ENCODE measurements at regions not wholly inside any gene's neighbourhood (a gene's known extent, or its start where the extent isn't known, plus 50 kb on each side); places are given as distances from the start of the nearest gene placed in this dataset.

DNA sequence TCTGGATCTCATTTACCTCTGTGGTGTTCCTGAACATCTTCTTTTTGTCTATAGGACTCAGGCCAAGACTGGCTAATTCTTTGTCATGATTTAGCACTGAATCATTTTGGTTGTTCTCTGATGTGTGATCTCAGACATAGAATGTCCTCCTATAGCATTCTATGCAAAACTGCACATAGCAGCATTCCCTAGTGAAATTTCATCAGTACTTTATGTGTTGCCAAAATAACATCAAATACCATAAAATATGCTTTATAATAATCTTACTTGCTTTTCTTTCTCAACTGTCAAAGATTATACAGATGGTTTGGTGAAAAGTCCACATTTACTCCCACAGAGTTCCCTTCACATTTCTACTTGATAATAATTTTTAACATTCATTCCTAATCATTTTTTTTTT, 115.7 kb upstream of the MPDZ start:
- no peak for DNase-seq (ENCODE audit: low spot score)

DNA sequence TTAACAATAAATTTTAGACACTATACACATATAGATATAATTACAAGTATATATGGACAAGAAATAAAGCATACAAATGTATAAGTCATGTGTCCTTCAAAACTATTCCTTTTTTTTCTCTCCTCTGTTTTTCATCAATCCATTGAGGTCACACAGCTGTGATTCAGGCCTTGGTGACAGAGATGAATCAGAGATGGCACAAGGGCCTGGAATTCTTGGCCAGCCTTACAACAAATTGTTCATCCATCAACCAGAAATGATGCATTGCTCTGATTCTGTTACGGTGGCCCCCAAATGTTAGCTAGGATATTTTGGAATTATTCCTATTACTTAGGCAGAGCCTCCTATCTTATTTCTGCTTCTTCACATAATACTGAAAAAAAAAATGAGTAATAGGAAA, 108.7 kb upstream of the MPDZ start:
- DNase-seq (ENCODE audit: low spot score), result no peak

DNA sequence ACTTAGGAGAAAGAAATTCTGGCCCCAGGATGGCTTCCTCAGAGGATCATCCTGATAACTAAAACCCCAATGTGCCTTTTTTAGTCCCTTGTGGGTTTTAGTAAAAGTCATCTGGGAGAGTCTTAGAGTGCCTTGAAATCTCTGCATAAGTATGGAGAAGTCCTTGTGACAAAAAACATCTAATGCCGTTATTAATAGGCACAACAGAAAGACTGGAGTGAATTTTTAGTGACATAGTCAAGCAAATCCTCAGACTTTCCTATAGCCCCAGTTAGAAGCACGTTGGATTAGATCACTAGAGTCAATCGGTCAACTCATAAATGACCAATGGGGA, 108.2 kb upstream of the MPDZ start:
- no peak for DNase-seq (ENCODE audit: low spot score)

DNA sequence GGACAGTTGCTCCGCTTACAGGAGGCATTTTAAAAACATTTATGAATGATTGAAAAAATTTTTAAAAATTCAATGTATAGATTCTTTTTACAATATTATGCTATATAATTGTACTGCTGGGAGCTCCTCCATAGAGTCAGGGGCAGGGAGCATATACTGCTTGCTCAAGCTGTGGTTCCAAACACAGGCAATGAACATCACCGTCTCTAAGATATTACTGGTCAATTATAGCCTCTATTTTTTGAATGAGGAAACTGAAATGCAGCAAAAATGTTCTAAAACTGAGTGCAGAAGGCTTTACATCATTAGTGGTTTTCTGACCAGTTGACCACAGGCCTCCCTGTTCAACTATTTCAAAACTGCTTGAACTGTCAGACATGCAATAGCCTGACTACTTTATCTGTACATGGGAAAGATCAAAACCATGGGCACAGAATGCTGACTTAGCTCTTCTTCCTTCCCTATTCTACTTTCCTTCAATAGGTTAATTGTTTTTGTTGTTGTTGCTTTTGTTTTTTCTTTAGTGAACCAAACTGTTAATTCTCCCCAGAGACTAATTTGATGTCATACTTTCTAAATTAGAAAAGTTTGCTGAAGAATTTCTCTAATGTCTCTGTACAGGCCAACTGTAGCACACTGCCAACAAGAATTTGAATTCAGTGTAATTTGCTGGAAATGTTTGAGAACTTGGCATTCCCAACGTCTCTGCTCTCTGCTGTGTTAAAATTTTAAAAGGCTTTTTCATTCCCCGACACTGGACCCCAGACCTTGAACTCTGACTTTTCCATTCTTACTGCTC, 107.6 kb upstream of the MPDZ start:
- DNase-seq (ENCODE audit: low spot score), result no peak

DNA sequence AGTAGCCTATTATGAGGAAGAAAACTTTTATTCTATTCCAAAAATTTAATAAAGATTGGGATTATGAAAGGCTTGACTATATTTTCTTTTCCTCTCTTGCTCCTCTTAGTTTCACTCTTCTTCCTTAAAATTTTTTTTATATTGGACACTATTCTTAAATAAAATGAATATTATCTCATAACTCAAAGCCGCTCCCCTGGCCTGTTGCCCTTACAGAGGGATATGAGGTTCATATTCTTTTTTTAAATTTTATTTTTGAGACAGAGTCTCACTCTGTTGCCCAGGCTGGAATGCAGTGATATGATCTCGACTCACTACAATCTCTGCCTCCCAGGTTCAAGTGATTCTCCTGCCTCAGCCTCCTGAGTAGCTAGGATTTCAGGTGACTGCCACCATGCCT, 106.8 kb upstream of the MPDZ start:
- no peak for DNase-seq (ENCODE audit: low spot score)

DNA sequence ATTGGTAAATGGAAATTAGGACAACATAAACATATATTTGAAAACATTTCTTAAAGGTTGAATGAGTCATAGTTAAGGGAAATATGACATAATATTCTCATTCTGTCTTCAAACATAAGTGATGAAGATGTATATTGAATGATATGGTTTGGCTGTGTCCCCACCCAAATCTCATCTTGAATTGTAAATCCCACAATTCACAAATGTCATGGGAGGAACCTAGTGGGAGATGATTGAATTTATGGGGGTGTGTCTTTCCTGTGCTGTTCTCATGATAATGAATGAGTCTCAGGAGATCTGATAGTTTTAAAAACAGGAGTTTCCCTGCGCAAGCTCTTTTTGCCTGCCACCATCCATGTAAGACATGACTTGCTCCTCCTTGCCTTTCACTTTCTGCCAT, 104.4 kb upstream of the MPDZ start:
- DNase-seq (ENCODE audit: low spot score), result no peak

DNA sequence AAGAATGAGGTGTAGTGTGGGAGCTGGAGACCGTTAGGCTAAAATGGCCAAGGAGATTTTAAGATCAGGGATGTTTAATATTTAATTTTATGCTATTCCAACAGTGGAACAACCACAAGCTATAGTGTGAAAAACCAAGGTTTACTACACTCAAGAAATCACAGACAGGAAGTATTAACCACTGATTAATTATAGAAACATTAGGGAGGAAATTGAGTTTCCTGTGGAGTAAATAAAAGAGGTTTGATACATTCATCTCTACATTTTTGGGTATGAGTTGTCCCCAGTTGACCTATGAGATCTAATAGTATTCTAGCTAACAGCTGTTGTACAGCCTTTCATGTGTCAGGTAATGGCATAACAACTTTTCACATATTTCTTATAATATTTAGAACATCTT, 103.7 kb upstream of the MPDZ start:
- DNase-seq (ENCODE audit: low spot score), result no peak

DNA sequence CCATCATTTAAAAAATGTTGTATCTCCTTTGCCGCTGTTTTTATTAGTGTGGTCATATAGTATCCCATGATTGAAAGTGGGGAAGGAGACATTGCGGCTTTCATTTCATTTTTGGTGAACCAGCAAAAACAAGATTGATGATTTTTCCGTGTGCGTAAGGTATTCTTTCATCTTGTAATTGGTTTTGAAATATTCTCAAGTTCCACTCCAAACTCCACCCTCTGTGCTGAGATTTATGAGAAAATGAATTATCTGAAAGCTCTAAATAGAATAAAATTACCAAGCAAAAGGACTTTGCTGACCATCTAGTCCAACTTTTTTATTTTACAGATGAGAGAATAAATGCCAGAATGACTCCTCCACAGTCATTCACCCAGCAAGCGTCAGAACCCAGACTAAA, 103.1 kb upstream of the MPDZ start:
- DNase-seq (ENCODE audit: low spot score), result no peak

DNA sequence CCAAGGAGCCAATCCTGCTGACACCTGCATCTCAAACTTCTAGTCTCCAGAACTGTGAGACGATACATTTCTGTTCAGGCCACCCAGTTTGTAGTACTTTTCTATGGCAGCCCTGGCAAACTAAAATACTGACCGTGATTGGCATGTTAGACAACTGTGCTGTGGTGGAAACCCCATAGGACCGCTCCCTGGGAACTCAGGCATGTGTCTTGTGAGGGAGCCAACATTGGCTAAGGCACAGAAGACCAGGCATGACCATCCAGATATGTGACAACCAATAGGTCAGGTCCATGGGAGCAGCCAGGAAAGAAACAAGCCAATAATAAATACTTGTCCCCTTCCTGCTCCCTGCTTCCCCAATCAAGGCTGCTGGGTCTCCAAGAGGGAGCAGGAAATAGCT, 101.4 kb upstream of the MPDZ start:
- no peak for DNase-seq (ENCODE audit: low spot score)

DNA sequence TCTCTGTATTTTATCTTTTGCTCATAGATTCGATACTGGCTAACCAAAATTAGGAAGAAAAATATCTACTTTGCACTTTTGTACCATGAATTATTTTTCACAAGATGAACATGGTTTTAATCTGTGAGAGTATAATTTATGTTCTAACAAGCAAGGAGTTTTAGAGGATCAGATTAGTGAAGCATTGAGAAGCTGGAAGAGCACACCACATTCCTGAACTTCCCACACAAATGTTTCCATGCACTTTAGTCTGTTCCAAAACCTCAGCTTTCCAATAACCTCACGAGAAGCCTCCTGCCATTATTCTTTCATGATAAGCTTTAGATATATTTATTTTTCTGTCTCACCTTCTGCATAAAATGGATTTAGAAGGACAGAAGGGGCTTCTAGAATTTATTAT, 98.7 kb upstream of the MPDZ start:
- DNase-seq (ENCODE audit: low spot score), result no peak

DNA sequence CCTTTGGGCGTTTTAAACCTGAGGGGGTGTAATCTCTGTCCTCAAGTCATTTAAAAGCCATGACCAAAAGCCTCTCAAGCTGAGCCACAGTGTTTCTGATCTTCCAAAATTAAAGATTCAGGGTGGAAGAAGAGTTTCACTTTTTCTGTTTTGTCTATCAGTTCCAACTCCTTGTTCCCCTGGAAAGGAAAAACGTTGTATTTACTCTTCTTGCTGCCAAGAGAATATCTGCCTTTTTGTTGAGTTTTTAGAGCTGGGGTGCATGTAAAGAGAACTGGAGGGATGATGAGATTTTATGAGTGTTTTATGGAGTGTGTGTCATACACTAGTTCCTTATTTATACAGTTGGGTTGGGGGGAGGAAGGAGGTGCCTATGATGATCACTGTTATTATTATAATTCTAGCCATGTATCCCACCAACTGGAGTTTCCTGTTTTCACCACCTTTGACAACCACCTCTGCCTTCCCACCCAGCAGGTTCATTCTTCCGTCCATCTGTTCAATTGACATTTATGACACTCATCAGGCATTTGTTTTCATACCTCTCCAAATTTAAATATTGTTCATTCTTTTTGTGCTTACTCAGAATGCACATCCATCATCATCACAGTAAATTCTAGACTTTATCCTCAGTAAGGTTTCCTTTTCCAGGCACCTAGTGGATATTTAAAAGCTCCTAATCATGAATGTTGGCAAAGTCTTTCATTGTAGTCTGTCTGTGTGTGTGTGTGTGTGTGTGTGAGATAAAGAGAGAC, 97.9 kb upstream of the MPDZ start:
- DNase-seq (ENCODE audit: low spot score), result no peak

DNA sequence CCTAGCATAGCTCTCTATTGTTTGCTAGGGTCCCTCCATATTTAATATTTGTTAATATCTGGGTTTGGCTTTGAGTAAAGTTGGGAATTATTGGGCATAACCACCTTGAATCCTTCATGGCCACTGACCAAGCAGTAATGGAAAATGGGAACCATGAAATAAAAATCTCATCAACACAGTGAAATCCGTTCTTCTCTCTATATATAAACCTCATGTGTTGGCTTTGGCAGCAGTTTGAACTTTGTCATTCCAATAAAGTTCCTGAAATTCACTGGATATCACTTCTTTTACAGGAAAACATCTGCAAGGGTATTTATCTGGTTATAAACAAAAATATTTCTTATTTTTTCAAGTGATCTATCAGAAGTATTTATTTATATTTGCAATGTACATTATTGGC, 93.0 kb upstream of the MPDZ start:
- DNase-seq (ENCODE audit: low spot score), result no peak

DNA sequence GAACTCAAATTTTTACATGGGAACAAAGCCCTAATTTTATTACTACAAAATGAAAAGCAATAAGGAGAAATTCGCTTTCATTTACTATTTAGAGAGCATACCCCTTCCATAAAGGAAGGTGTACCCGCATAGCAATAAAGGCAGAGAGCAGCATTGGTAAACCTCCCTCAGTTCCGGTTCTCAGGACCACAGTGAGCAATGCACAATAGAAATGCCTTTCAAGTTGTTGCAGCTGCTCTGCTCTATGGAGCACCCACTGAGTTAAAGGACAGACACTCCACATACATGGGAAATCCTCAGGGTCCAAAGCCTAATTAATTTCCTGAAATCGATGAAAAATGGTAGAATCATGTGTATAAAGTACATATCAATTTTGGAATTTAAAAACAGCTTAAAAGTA, 89.9 kb upstream of the MPDZ start:
- DNase-seq (ENCODE audit: low spot score), result no peak

DNA sequence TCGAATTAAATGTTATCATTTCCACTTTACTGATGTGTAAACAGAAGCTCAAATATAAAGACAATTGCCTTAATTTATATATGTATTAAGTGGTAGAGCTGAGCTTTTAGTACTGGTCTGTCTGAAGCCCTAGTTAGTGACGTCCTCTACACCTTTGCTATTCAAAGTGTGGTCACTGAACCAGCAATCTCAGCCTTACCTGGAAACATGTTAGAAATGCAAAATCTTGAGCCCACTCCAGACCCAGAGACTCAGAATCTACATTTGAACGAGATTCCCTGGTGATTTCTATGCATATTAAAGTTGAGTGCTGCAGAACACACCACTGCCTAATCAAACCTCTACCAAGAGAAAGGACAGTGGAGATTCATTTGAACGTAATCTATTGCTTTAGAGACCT, 88.3 kb upstream of the MPDZ start:
- no peak for DNase-seq (ENCODE audit: low spot score)

DNA sequence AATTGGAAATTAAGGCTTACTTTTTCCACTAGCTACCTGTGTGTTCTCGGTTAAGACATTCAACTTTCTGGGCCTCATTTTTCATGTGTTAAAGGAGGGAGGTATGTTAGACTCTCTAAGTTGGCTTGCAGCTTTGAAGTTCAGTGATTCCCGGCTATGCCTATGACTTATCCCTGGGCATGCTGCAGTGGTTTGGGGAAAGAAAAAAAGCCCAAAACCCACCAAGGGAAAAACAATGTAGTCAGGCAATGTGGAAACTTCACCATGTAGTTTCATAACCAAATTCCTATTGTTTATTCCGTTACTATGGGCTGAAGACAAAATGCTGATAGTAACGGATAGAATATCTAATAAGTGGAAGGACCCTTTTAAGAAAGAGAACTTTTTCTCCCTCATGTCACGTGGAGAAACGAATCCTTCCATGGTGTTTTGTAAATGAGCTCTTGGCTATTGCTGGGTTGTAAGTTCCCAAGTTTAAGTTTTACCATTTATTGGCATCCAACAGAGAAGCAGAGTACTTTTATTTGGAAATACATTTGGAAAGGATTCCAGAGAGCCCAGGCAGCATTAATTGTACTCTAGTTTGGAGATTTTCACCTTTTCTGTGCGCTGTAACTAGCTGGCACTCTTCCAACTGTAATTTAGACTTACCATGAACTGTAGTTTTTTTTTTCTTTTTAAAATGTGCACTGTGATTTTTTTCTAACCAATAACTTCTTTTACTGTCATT, 84.9 kb upstream of the MPDZ start:
- DNase-seq (ENCODE audit: low spot score), result no peak

DNA sequence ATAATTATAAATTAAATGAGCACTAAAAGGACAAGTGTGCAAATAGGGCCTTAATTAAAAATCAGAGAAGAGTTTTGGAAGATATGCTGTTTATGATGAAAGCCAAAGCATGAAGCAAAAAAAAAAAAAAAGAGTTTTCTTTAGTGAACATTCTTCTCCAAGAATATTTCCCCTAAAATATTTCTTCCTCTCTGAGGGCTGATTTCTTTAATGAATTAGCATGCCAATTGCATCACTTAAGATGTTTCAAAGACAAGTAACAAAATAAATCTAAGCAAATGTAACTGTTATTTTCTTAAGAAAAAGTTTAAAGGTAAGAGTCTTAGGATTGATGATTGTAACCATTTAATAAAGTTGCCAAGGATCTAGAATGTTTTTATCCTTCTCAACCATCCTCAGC, 81.6 kb upstream of the MPDZ start:
- DNase-seq (ENCODE audit: low spot score), result no peak

DNA sequence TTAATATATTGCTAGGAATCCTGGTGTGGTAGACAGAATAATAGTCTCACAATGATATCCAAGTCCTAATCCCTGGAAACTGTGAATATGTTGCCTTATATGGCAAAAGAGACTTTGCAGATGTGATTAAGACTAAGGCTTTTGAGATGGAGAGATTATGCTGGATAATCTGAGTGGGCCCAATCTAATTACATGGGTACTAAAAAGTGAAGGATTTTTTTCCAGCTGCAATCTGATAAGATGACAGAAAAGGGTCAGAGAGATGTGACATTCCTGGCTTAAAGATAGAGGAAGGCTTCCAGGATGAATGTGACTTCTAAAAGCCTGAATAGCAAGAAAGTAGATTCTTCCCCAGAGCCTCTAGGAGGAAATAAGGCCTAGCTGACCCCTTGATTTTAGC, 80.7 kb upstream of the MPDZ start:
- DNase-seq (ENCODE audit: low spot score), result no peak

DNA sequence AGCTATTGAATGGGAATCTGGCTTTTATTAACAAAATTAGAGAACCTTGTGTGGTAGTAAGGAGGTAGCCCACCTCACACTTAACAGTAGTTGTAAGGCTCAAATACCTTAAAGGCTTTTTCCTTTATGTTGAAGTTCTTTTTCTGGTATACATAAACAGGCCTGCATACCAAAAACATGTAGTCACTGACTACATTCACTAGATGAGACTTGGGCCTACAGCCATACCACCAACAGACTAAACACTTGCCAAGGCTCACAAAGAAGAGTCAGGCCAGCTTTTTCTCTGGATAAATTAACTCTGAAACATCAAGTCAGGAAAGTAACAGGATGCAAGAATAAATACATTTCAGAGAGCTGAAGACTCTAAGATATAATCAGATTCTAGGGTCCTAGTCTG, 78.6 kb upstream of the MPDZ start:
- DNase-seq (ENCODE audit: low spot score), result no peak

DNA sequence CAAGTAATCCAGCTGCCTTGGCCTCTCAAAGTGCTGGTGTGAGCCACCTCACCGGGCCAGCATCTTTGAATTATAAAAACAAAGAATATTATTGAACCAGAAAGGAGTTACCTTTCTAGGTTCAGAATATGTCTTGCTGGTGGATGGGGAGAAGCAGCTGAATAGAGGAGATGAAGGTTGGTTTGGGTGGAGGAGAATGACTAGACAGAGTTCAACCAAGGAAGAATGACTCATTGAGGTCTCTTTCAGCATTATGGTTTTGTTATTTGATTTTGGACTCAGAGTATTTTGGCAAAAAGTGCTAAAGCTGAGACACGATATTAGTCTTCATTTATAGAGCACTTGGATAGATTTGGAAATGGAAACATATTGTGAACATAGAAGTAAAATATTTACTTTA, 75.2 kb upstream of the MPDZ start:
- DNase-seq (ENCODE audit: low spot score), result no peak

DNA sequence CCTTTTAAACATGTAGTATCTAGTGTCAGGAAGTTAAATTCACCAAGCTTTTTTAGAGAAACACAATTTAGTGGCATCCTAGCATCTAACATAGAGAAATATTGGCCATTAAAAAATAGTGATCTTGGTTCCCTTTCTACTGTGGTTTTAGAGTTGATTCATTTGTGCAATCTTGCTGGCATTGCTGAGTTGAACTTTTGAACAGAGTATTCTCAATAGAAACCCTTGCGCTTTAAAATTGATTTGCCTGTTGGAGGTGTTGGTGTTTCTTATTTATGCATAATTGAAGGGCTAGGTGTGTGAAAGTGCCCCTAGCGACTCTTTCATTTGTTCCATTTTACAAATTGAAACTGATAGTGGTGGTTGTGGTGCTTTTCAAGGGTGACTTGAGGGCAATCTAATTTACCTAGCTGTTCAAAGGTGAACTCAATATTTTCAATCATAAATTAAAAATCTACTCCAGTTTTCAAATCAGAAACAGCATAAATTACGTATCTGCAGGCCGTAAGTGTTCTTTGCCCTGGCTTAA, 73.0 kb upstream of the MPDZ start:
- DNase-seq (ENCODE audit: low spot score), result no peak

DNA sequence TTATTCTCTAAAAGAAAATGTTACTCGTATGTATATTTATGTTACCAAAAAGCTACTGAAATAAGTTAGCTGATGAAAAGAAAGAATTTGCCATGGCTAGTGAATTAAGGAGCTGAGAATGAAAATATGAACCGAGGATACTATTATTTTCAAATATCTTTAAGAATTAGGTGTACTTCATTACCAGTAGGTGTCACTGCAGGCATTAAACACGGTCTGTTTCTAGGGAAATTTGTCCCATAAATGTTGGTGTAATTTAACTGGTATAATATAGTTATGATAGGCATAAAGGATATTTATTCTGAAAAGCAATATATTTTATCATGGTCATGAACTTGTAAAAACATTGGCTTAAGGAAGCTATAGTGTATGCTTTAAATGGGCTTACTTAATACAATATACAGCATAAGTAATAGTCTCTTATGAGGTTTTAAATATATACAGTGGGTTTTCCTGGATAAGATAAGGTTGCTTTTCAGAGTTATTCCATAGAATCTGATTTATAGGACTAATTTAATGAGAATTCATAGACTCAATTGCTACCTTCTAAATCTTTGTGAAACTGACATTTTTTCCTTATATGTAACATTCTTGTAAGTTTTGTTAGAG, 72.4 kb upstream of the MPDZ start:
- DNase-seq (ENCODE audit: low spot score), result no peak

DNA sequence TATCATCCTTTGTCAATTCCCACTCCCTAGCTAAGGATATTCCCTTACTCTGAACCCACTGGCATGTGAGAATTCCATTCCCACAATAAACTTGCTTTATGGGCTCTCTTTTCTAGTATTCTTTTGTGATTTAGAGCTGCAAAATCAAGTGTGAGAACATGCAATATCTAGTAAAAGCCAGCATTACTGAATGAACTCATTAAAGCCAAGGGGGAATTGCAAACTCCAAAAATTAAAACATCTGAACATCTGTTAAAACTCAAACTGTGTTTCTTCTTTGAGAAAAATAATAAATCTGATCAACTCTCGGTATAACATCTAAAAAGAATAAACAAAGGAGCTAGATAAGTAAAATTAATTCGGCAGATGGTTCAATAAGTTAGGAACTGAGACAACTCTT, 53.1 kb upstream of the MPDZ start:
- DNase-seq (ENCODE audit: low spot score), result no peak

DNA sequence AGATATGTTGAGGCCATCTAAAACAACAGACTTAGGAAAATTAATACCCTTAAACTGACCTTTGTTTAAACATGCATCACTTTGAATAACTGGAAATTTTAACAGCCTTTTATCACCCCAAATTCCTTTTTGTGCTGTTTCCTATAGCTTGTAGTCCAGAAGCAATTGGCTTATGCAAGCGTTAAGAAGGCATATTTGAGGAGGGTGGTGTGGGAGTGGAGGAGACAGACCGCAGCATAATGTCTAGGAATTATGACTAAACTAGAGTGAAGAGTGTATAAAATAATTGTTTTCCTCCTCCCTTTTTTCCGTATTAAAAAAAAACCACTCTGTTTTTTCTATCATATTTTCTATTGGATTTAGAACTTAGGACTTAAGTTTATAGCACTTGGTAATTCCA, 51.8 kb upstream of the MPDZ start:
- DNase-seq (ENCODE audit: low spot score), result no peak

Measured in left forelimb (tissue), 1 donor.